NOMO-1 treated with dmso at 0.1 percent for 144 hours (cell line): ENCODE measurements at regions not wholly inside any gene's neighbourhood (a gene's known extent, or its start where the extent isn't known, plus 50 kb on each side); places are given as distances from the start of the nearest gene placed in this dataset.

Experiments used
- DNase-seq: peaks from one replicate; lab custom pipeline; 2025; ENCODE audit not compliant: unreplicated experiment; lab: John Stamatoyannopoulos, UW

DNA sequence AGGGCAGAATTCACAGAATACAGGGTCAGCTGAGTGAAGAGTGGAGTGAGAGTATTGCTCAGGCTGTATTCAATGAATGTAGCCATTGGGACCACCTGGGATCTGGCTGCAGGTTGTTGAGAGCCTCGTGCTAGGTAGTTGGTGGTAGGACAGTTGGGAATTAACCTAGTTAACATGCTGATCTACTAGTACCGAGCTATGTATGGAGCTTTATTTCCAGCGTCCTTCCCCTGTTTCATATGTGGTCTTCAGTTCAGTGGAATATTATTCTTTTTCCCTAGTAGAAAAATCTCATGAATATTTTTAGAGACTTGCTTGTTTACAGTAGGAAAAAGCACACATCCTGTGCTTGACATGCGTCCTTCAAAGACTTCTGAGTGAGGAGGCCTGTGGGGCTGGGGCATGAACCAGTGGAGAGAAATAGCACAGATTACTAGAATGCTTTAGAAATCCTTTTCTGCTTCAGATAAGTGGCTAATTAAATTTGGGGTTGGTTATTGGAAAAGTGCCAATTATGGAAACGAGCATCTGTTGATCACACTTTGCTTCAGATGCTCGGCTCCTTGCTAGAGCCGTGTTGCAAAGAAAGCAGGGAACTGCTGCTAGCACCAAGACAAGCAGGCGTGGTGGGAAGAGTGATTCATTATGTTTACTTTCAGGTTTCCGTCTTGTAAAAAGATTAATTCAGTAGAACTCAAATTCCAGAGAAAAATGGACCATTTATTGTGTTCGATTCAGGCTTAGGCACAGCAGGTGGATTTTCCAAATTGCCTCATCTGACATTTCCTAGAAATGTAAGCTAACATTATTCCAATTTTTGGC lies 53.6 kb downstream of the ARF6 start:
- no peak for DNase-seq

DNA sequence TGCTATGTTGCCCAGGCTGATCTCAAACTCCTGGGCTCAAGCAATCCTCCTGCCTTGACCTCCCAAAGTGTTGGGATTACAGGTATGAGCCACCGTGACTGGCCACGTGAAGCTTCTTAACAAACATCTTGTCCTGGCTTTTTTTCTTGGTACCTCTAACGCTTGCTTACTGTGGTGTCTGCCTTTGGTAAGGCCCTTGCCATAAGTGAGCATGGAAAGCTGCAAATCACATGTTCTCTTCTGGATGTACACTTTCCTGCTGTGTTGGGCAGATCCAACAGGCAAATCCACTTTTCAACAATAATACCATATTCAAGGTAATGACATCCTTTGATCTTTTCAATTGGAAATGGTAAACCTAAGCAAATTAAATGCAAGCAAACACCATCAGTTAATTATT lies 54.6 kb downstream of the ARF6 start:
- no peak for DNase-seq

DNA sequence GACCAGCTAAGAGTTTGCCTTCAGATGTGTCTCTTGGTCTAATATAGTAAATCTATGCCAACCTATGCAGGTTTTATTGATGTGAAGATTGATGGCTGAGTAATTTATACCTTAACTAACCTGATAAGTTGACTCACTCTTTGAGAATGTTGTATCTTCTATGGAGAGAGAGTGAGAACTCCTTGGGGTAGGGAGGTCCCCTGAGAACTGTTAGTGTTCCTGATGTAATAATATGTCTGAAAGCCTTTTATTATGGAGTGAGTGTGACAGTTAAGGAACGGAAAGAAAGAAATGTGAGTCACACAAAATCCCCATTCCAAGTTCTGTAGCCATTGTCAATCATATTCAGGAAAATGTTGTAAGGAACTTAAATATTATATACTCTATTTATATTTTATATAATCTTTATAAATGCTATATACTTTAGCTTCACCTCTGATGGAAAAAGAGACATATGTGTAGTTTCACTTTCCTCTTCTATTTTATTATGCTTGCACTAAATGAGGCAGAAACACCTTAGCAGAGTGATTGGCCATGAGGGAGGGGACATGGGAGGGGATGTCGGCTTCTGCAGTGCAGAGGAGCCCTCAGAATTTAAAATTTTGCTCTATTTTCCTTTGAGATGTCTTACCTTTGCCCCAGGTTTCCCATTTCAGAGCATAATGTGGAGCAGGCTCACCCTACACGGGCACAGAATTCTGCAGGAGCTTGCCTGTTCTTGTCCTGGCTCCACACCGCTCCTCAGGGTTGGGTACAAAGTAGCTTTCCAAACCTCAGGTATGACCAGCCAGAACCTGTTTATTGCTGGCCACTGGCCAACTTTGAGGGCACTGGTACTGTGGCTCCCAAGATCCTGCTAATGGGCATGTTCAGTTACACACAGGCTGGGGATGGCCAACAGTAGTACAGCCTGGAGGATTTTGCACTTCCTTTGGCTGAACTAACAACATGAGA lies 57.7 kb downstream of the ARF6 start:
- no peak for DNase-seq

DNA sequence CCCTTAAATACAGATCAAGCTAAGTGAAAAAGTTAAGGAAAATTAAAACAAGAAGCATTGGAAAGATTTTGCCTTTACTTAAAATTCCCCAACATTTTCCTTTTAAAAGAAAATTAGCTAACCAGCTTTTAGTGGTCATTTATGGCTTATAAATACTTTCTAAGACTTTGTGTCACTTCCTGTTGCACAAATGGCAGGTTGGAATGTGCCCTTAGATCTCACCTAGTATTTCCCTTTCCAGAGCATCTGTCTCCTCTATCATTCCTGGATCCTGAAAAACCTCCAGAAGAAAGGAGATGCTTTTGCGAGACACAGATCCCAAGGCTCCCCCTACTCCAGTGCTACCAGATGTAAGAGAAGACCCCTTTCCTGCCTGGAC lies 58.3 kb downstream of the ARF6 start:
- DNase-seq, result no peak

DNA sequence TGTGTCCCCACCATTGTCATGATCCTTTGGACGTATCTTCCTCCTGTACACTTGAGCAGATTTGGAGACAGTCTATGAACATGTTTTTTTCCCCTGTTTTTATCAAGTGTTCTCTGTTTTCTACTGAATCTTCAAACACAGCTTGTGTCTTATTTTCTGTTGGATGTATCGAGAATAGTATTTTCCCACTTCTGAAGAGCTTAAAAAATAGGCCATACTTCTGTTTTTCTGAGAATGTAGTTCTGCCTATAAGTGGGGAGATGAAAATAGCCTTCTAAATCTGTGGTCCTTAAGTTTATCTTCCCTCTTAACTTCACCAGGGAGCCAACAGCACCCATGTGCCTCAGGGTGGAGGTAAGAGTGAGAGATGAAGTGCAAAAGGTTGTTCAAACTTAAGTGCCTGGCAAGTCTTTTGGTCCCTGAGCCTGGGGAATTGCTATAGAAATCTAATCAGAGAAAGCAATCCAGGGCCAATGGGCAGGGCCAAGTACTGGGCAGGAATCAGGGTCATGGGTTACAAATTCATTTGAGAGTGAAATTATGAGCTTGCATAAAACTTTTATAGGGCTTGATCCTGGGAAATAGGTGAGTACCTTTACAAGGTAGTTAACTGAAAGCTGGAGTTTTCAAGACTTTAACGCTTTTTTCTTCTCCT lies 58.9 kb downstream of the ARF6 start:
- no peak for DNase-seq

DNA sequence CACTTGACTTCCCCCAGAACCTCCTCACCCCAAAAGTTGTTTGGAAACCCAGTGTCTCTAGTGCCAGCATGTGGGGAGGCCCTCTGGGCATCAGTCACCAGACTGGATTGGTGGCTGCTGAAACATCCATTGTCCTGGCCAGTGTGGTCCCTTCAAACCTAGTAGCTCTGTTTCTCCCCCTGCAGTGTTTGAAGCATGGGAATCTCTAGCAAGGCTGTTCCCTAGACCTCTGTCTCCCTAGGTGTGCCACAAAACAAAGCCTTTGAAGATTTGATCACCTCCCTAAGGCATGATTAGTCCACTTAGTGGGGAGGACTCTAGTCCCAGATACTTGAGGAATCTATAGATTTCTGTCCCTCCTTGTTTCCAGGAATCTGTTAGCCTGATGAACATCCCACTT lies 60.3 kb downstream of the ARF6 start:
- no peak for DNase-seq

DNA sequence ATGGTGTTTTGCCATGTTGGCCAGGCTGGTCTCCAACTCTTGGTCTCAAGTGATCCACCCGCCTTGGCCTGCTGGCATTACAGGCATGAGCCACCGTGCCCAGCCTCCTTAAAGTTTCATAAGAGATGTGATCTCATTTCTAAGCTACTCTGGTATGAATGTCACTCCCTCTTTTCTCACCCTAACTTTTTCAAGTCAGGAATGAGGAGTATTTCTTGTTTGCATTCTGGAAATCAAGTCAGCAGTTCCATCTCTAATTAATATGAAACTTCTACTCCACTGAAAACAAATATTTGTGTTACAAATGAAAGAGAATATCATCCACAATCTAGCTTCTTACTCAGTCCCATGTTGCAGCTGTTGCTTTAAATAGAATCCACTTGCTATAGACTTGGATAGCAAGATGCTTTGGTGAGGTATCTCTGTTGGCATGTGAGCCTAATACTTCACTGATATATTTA lies 61.3 kb downstream of the ARF6 start:
- no peak for DNase-seq

DNA sequence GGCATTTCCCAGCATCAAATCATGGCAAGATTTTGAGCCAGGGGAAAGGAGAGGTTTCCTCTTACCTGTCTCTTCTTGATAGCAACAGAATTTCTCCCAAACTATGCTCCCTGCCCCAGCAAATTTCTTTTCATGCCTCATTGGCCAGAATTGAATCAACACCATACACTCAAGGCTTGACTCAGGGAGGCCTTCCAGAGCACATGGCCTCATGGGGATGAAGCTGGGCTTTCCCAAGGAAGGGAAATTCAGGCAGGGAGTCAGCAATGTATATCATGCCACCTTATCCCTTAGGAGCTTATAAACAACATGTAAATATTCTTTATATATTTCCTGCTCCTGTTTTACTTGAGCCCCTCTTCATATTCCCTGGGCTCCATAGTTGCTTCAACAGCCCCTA lies 62.1 kb downstream of the ARF6 start:
- DNase-seq, result no peak

DNA sequence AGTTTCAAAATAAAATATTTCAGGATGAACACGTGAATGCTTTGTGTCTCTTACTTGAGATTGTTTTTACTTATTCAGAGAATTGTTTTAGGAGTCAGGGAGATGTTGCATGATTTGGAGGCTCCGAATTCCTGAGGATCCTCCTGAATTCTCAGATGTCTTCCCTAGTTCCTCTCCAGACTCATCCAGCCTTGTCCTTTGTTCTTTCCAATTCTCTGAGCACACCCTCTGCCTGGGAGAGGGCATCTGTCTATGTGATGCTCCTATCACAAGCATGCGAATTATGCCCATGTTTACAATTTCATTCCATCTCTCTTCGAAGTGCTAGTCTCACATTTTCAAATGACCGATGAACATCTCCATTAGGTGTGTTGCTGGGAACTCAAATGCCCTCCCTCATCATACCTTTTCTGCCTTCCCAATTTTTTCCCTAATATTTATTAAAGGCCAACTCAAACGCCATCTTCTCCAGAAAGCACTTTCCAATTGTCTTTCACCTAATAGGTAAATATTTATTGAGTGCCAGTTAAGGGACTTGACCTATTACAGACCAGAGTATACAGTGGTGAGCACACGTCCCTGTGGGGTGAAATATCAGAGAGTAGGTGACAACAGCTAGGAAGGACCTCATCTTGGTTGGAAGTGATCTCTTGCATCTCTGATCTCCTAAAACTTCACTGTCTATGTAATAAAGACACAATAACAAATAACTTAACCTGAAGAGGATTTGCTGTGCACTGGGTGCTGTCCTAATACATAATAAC lies 64.4 kb downstream of the ARF6 start:
- DNase-seq, result no peak

DNA sequence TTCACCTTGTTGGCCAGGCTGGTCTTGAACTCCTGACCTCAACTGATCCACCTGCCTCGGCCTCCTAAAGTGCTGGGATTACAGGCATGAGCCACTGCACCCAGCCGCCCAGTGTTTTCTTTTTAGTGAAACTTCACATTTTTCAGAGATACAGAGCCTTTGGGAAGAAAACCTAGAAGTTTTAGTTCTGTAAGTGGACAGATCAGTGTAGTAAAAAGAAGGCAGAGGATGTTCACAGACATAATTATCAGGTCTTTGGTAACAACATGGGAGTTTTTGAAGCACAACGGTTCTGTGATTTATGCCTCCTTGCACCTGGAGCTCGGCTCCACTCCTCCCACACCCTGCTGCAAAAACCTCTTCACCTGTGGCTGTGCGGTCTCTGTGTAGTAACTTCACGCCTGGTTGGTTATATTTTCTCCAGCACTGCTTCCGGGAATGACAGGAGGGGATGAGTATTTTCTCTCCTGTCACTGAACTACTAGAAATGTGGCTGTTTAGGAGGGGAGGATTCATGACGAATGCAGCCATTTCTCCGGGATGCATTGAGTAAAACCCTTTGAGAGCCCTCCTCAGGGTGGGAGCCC lies 67.0 kb downstream of the ARF6 start:
- DNase-seq, result no peak

DNA sequence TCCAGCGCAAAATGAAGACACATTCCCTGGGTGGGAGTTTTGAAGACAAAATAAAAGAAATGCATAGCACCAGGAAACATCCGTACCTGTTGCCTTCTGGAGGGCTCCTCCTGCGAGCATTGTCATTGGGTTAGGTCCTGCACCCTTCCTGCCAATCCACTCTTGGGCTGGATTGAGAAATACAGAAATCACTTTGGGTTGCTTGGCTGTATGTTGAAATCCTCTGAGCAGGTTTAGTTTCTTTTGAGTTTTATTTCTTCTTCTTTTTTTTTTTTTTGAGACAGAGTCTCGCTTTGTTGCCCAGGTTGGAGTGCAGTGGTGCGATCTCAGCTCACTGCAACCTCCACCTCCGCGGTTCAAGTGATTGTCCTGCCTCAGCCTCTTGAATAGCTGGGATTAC lies 67.6 kb downstream of the ARF6 start:
- DNase-seq, result peak; percentile 82

DNA sequence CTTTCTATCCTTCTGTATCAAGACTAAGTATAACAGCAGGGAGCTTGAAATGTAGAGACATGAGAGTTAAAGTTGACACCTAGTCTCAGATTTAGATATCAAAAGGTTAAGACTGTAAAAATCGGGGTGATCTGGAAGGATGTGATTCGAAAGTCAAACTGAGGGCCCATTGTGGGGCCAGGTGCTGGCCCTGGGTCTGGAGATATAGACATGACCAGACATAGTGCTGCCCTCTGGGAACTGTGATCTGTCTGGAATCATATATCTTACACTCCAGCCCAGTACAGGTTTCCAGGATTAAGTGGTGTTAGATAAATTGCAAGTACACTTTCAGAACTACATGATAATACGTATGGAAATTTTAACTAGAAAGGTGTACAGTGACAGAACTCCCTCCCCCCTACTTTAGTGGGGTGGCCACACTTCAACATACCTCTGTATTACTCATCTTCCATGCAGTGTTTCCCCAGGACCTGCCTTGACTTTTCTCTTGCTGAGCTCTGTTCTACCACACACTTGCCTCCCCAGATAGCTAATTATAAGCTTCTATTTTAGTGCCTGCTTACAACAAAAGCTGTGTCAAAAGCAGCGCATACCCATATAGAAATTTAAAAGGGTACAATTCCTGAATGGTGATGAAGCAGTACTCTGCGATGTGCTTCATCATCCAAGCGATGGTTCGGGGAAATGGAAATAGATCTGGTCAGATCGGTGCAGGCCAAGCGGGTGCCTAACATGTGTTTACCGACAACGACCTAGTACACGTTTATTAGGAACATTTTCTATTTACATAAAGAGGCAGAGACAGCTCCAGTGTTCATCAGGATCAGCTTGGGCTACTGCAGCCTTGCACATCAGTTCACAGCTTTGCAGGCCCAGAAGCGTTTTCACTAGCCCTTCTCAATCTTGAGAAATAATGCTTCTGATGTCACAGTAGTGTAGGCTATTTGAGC lies 68.7 kb downstream of the ARF6 start:
- no peak for DNase-seq

DNA sequence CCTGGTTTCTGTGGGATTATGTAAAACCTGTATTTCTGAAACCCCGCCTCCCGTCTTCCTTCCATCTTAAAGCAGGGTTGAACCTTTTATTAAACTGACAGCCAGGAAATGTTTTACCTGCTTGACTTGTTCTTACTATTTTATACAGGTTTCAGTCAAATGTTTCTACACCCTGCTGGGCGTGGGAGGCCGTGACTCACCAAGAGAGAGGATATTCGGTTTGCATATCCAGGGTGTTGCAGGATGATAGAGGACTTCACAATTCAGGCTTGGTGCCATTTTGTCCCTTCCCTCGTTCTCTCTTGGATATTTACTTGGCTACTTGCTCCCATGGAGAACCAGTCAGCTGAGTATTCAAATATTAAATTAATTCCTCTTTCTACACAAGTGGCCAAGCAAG lies 69.7 kb downstream of the ARF6 start:
- DNase-seq, result no peak

DNA sequence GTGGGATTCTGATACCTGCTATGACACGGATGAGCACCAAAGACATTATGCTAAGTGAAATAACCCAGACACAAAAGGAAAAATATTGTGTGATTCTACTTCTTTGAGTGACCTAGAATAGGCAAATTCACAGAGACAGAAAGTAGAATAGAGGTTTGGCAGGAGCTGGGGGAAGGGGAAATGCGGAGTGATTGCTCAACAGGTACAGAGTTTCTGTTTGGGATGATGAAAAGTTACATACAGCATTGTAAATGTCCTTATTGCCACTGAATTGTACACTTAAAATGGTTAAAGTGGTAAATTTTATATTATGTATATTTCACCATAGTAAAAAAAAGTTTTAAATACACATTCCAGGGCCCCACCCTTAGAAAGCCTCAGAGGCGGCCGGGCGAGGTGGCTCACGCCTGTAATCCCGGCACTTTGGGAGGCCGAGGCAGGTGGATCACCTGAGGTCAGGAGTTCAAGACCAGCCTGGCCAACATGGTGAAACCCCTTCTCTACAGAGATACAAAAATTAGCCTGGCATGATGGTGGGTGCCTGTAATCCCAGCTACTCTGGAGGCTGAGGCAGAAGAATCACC lies 72.3 kb downstream of the ARF6 start:
- peak; percentile 50 for DNase-seq

DNA sequence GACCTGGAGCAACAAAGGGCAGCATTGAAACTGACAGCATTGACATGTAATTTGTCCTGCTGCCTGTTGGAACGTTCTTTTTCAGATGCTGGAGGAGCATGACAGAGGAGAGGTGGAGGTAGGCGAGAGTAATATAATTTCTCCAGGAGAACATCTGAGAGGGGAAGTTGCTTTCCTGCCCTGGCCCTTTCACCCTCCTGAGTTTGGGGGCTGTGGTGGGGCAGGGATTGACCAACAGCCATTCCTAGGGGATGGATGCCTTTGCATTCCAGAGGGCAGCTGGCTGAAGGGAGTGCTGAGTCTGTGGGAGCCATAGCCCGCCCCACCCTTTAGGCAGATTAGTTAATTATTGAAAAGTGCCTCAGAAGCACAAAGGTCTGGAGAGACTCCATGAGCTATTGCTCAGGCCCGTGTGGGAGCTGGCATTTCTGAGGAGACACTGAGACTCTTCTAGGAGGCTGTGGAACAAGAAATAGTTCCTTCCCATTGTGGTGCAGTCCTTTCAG lies 73.5 kb downstream of the ARF6 start:
- DNase-seq, result no peak

DNA sequence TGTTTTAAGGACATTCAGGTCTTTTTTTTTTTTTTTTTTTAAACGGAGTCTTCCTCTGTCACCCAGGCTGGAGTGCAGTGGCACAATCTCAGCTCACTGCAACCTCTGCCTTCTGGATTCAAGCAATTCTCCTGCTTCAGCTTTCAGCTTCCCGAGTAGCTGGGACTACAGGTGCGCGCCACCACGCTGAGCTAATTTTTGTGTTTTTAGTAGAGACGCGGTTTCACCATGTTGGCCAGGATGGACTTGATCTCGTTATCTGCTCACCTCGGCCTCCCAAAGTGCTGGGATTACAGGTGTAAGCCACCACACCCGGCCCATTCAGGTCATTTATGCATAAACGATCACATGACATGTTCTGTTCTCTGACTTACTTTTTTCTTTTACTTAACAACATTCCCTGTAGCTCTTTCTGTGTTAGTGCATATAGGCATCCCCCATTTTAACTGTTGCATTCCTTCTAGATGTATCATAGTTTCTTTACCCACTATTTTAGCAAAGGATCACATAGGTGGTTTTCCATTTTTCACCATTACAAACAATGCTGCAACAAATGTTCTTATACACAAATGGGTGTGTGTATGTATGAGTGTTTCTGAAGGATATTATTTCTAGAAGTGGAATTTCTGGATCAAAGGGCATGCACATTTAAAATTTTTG lies 74.2 kb downstream of the ARF6 start:
- no peak for DNase-seq

DNA sequence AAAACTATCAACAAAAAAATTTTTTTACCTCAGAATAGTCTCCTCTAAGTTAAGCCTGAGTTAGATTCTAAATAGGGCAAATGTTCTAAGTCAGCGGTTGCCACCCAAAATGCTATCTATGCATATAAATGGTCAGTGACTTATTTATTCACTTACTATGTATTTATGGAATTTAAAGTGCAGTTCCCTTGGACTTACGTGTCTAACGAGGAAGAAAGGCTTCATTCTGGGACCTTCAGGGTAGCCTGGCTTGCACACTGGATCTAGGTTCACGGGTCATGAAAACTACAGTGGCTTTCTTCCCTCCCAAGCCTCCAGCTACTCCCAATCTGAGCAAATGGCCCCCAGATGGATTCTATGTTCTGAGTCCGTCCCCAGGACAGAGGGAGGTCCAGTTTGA lies 77.1 kb downstream of the ARF6 start:
- no peak for DNase-seq

DNA sequence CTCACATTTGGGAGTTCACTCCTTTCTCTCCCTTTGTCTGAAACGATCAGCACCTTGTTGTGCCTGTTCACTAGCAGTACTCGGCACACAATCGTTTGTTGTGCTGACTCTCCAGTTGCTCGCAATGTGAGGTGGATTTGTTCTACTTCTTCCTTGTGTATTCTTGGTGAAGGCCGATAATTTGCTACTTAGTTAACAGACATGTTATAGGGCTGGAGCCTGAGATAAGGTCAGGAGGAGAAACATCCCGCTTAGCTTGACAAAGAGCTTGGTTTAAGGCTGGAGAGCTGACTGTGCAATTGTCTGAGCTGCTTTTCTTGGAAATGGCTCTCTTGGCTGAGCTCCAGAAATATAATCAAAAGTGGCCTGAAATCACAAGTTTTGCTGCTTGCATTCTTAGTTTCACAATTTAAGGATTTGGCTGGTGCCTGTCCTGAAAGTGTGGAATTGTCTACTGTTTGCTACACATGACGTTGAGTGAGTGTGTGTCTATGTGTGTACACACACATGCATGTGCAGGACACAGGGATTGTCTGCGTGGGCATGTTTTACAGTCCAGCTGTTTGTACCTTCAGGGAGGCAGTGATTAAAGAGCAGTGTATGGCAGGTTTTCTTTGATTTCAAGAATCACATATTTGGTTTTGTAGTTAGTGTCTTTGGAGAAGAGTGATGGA lies 77.7 kb downstream of the ARF6 start:
- DNase-seq, result no peak
